Glomerular endothelial cell (primary cell): ENCODE measurements at regions not wholly inside any gene's neighbourhood (a gene's known extent, or its start where the extent isn't known, plus 50 kb on each side); places are given as distances from the start of the nearest gene placed in this dataset.

ENCODE experiments used
- DNase-seq: peaks from one replicate; pipeline ENCODE4 v3.0.0-alpha.2; 2011; ENCODE audit warnings: low read depth, low spot score; ENCODE audit errors: extremely low read depth

DNA sequence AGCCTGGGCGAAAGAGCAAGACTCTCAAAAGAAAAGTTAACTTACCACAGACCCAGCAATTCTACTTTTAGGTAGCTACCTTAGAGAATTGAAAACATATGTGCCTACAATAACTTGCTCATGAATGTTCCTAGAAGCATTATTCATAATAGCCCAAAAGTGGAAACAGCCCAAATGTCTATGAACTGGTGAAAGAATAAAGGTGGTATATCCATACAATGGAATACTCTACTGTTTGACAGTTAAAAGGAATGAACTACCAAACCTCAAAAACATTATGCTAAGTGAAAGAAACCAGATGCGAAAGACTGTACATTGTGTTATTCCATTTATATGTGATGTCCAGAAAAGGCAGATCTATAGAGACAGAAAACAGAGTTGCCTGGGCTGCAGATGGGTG is 131.4 kb downstream of the UCHL1 start:
- DNase-seq = no peak

DNA sequence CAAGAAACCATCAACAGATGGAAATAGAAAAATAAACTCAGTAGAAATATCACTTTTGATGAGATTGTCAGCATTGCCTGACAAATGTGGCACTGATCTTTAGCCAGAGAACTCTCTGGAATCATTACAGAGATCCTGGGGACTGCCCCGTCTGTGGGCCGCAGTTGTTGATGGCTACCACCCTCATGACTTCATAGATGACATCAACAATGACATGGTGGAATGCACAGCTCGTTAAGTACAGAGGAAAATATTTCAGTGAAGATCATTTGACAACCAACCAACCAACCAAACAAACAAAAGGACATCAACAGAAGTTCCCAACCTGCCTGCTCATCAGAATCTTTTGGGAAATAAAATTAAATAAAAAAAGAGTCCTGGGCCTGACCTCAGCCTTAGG is 132.6 kb downstream of the UCHL1 start:
- DNase-seq = no peak

DNA sequence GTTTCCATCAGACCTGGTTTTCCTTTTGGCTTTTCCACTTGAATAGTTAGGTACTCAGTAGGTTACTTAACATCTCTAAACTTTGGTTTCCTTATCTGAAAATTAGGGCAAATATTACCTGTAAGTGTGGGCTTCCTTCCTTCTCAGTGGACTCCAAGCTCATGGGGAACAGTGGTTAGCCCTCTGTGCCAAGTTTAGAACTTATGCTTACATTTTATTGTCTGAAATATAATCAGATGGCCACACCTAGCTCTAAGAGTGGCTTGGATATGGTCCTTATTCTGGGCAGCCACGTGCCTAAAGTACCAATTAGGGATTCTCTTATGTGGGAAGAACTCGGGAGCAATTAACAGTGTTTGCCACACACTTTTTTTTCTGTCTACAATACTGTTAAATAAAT is 133.9 kb downstream of the UCHL1 start:
- DNase-seq = no peak

DNA sequence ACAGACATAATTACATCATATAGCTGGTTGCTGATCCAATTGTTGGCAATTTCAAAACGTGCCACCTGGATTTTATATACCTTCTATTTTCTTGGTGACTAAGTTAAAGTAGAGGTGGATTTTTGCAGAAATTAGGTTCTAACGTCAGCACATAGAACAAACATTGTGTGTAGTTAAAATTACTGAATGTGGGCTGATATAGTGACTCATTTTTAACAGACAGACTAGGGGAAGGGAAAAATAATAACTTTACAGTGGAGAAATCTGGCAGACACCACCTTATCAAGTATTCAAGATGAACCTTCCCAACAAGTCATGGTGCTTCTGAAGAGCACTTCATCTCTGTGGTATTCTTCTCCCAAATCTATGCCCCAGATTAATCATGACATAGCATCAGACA is 134.5 kb downstream of the UCHL1 start:
- DNase-seq = no peak

DNA sequence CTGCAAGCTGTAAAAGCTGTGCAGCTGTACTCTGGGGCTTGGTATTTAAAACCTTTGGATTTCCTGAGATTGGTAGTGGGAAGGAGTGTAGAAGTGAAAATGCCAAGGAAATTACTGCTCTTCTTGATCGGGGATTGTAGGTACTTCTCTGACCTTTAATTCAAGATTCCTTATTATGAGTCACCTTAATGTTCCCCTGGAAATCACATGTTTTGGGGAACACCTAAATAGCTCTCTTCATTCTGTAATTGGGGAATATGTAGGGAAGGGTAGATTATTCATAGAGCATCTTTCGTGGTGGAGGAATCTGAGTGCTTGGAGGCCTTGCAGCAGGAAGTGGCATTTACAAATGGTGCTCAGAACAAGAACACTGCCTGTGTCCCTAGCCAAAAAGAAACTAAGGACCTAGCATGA is 137.8 kb downstream of the UCHL1 start:
- DNase-seq = no peak

DNA sequence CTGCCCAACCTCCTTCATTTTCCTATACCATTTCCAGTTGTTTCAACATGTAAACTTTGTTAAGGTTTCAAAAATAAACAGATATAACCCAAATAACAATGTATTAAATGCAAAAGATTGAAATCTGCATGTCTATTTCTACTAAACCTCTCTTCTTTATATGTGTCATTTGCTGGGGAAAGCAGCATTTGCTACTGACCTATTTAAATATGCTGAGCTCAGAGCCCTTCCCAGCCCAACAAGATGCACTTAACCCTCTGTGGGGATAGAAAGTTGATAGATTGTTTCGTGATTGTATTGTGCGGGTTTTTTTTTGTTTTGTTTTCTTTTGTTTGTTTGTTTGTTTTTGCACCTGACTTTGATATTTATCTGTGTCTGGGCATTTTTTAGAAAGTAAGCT is 139.5 kb downstream of the UCHL1 start:
- no peak for DNase-seq

DNA sequence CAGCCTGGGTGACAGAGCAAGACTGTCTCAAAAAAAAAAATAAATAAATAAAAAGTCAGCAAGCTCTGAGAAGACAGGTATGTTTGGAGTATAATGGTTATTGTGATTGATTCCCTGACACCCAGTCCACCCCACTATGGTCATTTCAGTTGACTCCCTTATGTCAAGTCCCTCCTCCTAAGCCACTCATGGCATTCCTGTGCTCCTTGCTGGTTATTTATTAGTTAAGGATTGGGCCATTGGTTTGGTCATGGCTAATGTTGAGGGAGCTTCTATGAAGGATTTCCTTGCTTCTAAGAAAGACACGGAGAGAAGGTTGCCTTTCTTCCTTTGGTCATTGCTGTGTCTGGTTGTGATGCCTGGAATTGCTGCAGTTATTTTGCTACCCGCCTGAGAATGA is 140.1 kb downstream of the UCHL1 start:
- no peak for DNase-seq

DNA sequence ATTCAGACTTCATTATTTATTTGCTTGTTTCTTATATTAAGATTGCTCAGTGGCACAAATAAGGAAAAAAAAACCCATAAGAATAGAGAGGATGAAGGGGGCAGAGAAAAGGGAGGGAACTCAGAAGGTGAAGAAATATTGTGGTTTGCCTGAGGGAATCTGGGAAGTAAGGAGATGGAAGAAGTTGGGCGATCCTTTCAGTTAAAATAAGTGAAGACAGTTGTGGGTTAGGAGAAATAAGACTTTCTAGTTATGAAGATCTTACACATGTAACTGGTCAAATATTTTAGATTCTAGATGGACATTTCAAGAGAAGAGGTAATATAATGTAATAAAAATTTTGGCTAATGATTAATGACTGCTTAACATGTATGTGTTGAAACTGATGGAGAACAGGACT is 138.7 kb upstream of the LIMCH1 start:
- no peak for DNase-seq

DNA sequence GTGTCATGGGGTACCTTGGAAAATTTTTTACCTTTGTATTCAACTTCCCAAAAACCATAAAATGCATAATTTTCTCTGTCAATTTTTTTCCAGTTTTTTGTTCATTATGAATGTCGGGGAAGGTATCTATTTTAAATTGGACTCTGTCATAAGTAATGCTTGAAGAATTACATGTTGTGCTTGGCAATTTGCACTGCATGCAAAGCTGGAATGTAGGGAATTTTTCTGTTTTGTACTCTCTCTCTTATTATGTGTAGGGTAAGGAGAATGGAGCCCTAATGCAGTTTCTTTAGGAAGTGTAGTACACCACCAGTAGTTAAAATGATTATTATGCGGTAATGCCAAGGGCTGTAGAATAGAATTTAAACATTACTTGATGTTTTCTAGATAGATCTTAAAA is 137.7 kb upstream of the LIMCH1 start:
- no peak for DNase-seq

DNA sequence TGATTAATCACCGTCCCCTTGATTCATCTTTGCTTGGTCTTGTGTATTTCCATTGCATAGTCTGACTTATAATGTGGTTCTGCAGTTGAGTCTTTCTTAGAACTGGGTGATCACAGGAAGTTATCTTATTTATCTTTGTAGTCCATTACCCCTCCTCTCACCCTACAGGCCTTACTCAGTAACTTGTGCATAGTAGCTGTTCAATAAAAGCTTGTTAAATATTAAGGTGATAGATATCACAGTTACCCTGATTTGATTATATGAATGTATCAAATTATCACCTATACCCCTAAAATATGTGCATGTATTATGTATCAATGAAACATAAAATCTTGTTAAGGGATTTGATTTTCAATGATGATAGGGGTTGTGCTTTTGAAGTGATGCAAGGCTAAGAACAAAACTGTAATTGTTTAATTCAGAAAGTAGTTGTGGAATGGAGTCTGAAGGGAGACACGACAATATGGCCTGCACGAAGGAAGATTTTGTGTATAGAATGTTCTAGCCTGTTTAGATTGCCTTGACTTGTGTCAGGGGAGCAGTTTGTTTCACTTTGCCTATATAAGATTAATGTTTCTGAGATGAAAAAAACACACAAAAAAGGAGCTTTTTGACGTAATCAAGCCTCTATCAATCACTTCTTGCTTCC is 132.4 kb upstream of the LIMCH1 start:
- no peak for DNase-seq

DNA sequence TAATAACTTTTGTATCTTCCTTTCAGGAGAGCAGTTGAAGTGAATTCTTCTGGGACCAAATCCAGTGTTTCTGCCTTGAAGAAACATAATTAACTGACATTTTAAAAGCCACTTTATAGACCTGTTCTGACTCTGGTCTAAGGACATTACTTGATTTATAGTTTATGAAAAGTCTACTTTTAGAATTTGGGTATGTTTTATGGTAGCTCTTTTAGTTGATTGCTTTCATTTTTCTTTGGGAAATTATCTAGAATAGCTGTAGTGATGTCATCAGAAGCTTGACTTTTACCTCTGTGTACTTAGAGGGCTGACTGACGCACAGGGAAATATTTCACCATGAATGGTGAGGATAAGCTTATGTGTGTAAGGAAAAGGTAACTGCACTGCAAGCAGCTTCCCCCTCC is 131.8 kb upstream of the LIMCH1 start:
- no peak for DNase-seq

DNA sequence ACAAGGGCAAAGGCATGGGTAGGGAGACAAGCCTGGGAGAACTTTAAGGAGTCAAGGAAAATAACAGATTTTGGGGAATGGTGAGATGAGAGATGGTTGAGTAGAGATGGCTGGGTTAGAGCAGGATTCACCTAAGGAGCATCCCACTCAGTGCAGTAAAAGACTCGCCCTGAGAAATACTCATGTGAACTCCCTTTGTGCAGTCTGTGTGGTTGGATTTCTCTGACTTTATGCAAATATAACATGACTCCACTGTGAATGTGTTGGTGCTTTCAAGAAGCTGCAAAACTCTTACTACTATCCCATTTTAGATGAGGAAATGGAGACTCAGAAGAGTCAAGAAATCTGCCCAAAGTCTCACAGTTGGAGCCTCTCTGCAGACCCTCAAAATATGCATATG is 129.8 kb upstream of the LIMCH1 start:
- no peak for DNase-seq

DNA sequence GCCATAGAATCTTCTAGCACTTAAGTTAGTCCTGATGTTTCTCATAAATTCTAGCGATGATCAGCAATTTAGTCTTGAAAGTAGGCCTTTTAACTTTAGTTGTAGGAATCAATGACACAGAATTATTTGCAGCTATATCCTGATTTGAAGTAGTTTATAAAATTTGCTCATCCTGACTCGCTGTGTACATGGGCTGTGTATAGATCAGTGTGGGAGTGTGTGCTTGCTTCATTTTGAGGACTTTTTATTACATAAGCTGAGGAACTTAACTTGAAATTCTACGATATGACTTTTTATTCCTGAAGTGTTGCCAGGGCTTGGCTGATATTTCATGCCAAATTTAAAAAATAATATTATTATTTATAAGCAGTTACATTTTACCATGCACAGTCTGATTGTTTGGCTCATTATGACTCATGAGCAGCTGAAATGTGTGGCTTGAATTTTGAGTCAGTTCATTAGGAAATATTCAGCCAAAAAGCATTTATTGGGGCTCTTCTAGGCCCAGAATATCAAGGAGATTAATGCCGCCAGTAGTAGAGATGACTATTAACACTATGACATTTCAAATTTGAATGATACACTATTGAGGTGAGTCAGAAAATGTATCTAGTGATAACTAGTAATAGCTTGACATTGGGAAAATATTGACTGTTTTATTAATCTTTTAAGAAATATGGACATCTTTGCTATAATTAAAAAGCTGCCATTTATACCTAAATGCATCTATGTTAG is 128.9 kb upstream of the LIMCH1 start:
- DNase-seq = no peak

DNA sequence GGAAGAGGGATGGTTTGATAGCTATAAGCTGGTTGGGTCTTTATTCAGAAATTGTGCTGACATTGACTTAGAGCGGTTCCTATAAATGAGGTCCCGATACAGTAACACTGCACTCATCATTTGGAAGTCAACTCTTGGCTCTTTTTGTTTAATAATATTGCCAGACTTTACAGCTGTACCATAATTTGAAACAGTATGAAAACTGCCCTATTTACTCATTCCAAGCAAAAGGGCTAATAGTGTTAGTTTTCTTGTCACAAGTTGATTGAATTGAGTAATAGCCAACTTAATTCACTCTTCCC is 128.4 kb upstream of the LIMCH1 start:
- DNase-seq = no peak

DNA sequence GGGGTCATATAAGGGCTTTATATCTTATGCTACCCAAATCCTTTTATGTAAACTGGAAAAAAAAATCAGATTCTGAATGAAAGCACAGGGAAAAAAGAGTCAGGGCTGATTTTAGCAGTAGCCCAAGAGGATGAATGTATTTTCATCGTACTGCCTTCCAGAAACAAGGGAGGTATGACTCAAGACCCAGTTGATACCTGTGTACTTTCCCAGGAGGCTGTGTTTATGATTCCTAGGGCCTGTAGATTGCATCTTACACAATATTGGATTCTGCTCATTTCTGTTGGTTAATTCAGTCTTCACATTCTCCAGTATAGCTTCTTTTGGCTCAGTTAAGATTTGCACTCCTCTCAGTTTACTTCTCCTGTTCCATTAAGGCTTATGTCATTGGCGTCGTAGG is 127.9 kb upstream of the LIMCH1 start:
- DNase-seq = no peak

DNA sequence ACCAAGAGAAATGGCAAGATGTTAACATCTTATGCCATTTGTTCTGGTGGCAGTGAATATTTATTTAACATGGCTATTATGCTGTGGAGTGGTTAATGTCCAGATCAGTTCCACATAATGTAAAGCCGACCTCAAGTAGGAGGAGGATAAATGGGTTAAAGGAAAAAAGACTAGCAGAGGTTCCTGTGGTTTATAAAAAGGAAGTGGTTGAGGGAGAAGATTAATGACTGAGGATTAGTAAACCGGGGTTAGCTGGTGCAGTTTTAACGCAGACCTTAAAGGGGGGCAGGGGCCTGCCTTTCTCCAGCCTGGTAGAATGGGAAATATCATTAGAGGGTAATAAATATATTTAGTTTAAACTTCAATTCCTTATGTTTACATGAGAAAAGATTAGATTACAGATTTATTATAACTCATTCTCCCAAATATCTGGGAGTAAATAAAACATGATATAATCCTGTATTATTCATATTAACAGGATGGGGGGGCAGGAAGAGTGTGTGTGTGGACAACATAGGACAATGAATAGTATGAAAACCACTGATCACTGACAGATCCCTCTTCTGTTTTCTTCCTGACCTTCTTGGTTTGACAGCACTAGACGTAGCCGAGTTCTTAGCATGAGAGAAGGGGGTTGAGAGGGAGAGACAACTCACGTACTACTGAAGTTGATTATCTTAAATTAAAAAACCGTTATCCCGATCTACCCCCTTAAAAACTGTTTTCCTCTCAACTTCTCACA is 124.1 kb upstream of the LIMCH1 start:
- no peak for DNase-seq

DNA sequence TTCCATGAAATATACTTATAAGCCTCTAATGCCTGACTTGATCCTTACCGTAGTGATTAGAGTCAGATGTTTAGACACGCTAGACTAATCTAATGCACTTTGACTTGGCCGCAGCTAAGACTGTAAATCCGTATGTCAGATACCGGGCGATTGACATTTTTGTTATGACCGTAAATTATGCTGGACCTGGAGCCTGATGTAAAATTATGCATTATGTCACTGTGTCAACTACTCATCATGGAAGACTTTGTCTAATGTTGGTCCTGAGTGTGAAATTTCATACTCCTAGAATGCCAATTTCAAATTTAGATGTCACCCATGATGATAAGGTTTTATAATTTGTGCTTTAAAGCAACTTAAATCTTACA is 123.6 kb upstream of the LIMCH1 start:
- no peak for DNase-seq

DNA sequence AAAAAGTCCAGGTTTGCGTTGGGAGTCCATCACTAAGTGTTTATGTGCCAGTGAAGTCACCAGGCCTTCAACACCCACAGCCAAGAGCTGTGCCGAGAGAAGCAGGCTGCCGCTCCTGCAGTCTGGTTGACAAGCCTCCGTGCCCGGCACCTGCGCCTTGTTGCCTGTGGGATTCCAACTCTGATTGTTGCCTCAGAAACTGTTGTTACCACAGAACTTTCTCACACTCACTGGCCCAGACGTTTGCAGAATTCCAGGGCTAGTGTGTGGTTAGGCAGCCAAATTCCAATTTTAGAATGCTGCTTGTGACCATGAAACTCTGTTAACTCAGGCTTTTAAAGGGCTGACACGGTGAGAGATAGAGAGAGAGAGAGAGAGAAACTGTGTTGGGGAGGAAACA is 119.5 kb upstream of the LIMCH1 start:
- no peak for DNase-seq

DNA sequence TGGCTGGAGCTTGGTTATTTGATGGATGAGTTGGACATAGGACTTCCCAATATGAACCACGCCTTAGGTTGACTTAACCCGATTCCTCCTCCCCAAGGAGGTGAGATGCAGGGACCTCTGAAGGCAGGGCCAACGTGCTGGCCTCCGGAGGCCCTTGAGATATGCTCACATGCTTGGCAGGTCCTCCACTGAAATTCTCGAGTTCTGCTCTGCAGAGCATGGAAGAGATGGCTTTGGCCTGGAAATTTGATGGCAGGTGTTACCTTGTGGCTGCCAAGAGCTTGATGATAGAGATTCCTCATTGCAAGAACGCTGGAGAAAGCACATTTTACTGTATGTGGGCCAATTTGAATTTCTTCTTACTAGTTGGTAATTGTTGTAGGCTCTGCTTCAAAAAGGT is 117.4 kb upstream of the LIMCH1 start:
- no peak for DNase-seq

DNA sequence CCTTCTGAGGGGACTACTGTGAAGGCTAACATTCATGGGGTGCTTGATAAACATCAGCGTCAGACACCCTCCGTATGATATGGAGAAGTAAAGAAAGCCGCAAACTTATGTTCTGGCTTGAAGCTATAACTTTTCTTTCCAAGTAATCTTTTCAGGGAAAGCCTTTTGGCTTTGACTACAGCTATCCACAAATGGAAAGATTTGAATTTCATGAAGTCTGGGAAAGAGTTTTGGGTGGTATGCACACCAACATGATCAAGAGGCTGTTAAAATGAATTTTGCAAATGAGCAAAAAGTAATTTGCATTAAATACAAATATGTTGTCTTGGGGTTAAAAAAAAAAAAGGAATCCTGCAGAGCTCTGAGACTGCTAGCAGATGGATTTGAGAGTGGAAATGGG is 114.8 kb upstream of the LIMCH1 start:
- no peak for DNase-seq

DNA sequence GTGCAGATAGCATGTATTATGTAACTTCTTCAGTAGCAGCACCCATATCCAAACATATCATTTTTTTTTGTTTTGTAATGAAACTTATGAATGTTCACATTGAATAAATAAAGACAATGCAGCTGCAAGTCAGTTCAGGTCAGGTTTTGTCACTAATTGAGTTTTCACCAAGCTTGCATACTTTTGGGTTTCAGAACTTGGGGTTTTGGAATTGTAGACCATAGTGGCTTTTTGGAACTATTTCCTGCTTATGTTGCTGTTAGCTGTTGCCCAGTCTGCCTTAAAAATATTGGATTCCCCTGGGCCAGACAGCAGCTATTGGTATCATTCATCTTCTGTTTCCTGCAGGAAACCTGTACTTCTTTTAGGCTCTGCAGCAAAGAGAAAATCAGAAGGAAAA is 113.4 kb upstream of the LIMCH1 start:
- DNase-seq = no peak

DNA sequence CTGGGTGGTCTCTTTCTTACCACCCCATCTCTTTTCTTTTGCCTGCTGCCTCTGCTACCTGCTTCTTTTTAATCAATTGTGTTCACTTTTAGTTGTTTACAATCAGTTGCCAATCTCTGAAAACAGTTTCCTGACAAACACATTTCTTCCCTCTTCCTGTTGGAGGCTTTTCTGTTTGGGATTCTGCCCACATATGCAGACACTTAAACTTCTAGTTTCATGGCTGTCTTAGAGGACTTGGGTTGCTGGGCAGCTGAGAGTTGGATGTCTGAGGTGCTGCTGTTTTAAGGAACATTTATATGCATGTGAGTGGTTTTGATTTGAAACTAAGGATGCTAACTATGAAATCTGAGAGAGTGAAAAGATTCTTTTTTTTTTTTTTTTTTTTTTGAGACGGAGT is 112.3 kb upstream of the LIMCH1 start:
- DNase-seq = no peak
